Gastrocnemius medialis (tissue), 4 donors: ENCODE measurements at regions not wholly inside any gene's neighbourhood (a gene's known extent, or its start where the extent isn't known, plus 50 kb on each side); places are given as distances from the start of the nearest gene placed in this dataset.

Source experiments
- POLR2A ChIP-seq, 2 donors: fragments of 450-650 bp; IDR thresholded peaks; one replicate each; pipeline ENCODE4 v1.6.1; 2017; ENCODE audit warnings: antibody characterized with exemption in 2 of 2, mild to moderate bottlenecking in 2 of 2, moderate library complexity in 2 of 2
- TF ChIP-seq, protein P1 (sequence below), 5 experiments: fragments of 450-650 bp in 3 of 5; fragments of 200-600 bp in 2 of 5; sonication (generic) in 2 of 5; IDR thresholded peaks in 4 of 5; conservative IDR thresholded peaks in 1 of 5; 1 replicate in 4 of 5; 2 replicates in 1 of 5; pipeline ENCODE4 v1.5.1; 2016 to 2019; ENCODE audit warnings: antibody characterized with exemption in 5 of 5, mild to moderate bottlenecking in 3 of 5, moderate library complexity in 3 of 5

GRCh38 chr3:102905811-102906210 lies 471.0 kb downstream of the ZPLD1 start:
- TF ChIP-seq, protein P1, sequence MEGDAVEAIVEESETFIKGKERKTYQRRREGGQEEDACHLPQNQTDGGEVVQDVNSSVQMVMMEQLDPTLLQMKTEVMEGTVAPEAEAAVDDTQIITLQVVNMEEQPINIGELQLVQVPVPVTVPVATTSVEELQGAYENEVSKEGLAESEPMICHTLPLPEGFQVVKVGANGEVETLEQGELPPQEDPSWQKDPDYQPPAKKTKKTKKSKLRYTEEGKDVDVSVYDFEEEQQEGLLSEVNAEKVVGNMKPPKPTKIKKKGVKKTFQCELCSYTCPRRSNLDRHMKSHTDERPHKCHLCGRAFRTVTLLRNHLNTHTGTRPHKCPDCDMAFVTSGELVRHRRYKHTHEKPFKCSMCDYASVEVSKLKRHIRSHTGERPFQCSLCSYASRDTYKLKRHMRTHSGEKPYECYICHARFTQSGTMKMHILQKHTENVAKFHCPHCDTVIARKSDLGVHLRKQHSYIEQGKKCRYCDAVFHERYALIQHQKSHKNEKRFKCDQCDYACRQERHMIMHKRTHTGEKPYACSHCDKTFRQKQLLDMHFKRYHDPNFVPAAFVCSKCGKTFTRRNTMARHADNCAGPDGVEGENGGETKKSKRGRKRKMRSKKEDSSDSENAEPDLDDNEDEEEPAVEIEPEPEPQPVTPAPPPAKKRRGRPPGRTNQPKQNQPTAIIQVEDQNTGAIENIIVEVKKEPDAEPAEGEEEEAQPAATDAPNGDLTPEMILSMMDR (IDR thresholded peaks at IDR 0.05 in 4 of 5, conservative IDR thresholded peaks at IDR 0.05 in 1 of 5), result no peak
- TF ChIP-seq POLR2A (IDR thresholded peaks at IDR 0.05), result no peak
